Calu3 (cell line): ENCODE measurements at regions not wholly inside any gene's neighbourhood (a gene's known extent, or its start where the extent isn't known, plus 50 kb on each side); places are given as distances from the start of the nearest gene placed in this dataset.

ENCODE experiments used
- BruUV-seq: library from RNA; stranded (reverse); fragments of 400-500 nt; replicated peaks from 2 replicates; lab custom pipeline; 2021; lab: Mats Ljungman, UMichigan
- CTCF ChIA-PET: fragments of 300-600 bp; sonication (Branson Sonifier 250); formaldehyde crosslinking; loops from one replicate; lab custom pipeline; 2022; ENCODE audit warnings: antibody characterized with exemption; lab: Charles Lee
- DNase-seq: peaks from one replicate; pipeline ENCODE4 v3.0.0; 2022
- H3K27ac Mint-ChIP-seq: one replicate; pipeline ENCODE4 v1.8.0; 2022; ENCODE audit warnings: mixed read lengths; ENCODE audit not compliant: unreplicated experiment
- H3K27me3 Mint-ChIP-seq: one replicate; pipeline ENCODE4 v1.8.0; 2022; ENCODE audit warnings: mixed read lengths; ENCODE audit not compliant: unreplicated experiment
- H3K36me3 Mint-ChIP-seq: one replicate; pipeline ENCODE4 v1.8.0; 2022; ENCODE audit warnings: mild to moderate bottlenecking, moderate library complexity, mixed read lengths; ENCODE audit not compliant: insufficient read depth, unreplicated experiment
- H3K4me1 Mint-ChIP-seq: one replicate; pipeline ENCODE4 v1.8.0; 2022; ENCODE audit warnings: mild to moderate bottlenecking, low read depth, mixed read lengths; ENCODE audit not compliant: unreplicated experiment
- H3K4me3 Mint-ChIP-seq: one replicate; pipeline ENCODE4 v1.8.0; 2022; ENCODE audit warnings: mild to moderate bottlenecking, low read depth, moderate library complexity, mixed read lengths; ENCODE audit not compliant: unreplicated experiment
- H3K9me3 Mint-ChIP-seq: one replicate; pipeline ENCODE4 v1.8.0; 2022; ENCODE audit warnings: low read depth, mixed read lengths; ENCODE audit not compliant: unreplicated experiment
- intact Hi-C: fragments of 100-400 bp; cut with micrococcal nuclease; formaldehyde crosslinking; loops from one replicate; pipeline ENCODE4 v1.10.0; 2022; ENCODE audit not compliant: unreplicated experiment
- TF ChIP-seq, protein P1 (sequence below): fragments of 200-600 bp; IDR thresholded peaks from one replicate; pipeline ENCODE4 v1.8.0; 2022; ENCODE audit warnings: antibody characterized with exemption; ENCODE audit not compliant: unreplicated experiment

DNA sequence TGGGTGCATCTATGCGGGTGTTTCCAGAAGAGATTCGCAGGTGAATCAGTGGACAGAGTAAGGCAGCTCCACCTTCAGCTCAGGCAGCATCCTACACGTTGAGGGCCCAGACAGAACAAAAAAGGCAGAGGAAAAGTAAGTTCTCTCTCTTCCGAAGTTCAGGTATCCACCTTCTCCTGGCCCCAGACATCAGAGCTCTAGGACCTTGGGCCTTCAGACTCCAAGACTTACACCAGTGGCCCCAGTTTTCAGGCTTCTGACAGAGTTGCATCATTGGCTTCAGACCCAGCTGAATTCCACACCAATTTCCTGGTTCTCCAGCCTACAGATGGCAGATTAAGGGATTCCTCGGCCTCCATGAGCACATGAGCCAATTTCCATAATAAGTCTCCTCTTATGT, 102.2 kb upstream of the GPR26 start:
- intact Hi-C loops: no loop called here
- Mint-ChIP-seq H3K27ac (no peak overlapping the region), H3K4me3 (no peak overlapping the region), H3K27me3 (peaks cover 33% of the 10 kb centered on the region), H3K9me3 (no peaks in the 10 kb centered on the region), H3K36me3 (no peaks in the 10 kb centered on the region), H3K4me1 (no peaks in the 10 kb centered on the region)
- CTCF ChIA-PET: interaction anchor here (0.7 kb wide), 1 partner anchor 521 kb away, joined by 3 read pairs; no protein-coding TSS in a partner anchor
- no TSS peak for BruUV-seq
- TF ChIP-seq, protein P1, sequence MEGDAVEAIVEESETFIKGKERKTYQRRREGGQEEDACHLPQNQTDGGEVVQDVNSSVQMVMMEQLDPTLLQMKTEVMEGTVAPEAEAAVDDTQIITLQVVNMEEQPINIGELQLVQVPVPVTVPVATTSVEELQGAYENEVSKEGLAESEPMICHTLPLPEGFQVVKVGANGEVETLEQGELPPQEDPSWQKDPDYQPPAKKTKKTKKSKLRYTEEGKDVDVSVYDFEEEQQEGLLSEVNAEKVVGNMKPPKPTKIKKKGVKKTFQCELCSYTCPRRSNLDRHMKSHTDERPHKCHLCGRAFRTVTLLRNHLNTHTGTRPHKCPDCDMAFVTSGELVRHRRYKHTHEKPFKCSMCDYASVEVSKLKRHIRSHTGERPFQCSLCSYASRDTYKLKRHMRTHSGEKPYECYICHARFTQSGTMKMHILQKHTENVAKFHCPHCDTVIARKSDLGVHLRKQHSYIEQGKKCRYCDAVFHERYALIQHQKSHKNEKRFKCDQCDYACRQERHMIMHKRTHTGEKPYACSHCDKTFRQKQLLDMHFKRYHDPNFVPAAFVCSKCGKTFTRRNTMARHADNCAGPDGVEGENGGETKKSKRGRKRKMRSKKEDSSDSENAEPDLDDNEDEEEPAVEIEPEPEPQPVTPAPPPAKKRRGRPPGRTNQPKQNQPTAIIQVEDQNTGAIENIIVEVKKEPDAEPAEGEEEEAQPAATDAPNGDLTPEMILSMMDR: no peak
- DNase-seq: no peak

DNA sequence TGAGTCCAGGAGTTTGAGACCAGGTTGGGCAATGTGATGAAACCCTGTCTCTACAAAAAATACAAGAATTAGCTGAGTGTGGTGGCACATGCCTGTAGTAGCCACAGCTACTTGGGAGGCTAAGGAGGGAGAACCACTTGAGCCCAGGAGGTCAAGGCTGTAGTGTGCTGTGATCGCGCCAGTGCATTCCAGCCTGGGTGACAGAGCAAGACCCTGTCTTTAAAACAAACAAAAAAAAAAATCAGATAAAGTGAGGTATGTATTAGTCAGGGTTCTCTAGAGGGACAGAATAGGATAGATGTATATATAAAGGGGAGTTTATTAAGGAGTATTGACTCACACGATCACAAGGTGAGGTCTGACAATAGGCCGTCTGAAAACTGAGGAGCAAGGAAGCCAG, 101.5 kb upstream of the GPR26 start:
- no TSS peak for BruUV-seq
- H3K36me3 Mint-ChIP-seq: no peaks in the 10 kb centered on the region
- TF ChIP-seq, protein P1: no peak
- CTCF ChIA-PET: no interaction called here
- H3K27ac Mint-ChIP-seq: no peak overlapping the region
- H3K4me1 Mint-ChIP-seq: no peaks in the 10 kb centered on the region
- H3K27me3 Mint-ChIP-seq: peaks cover 33% of the 10 kb centered on the region
- H3K4me3 Mint-ChIP-seq: no peak overlapping the region
- DNase-seq: no peak
- intact Hi-C loops: no loop called here
- H3K9me3 Mint-ChIP-seq: no peaks in the 10 kb centered on the region

DNA sequence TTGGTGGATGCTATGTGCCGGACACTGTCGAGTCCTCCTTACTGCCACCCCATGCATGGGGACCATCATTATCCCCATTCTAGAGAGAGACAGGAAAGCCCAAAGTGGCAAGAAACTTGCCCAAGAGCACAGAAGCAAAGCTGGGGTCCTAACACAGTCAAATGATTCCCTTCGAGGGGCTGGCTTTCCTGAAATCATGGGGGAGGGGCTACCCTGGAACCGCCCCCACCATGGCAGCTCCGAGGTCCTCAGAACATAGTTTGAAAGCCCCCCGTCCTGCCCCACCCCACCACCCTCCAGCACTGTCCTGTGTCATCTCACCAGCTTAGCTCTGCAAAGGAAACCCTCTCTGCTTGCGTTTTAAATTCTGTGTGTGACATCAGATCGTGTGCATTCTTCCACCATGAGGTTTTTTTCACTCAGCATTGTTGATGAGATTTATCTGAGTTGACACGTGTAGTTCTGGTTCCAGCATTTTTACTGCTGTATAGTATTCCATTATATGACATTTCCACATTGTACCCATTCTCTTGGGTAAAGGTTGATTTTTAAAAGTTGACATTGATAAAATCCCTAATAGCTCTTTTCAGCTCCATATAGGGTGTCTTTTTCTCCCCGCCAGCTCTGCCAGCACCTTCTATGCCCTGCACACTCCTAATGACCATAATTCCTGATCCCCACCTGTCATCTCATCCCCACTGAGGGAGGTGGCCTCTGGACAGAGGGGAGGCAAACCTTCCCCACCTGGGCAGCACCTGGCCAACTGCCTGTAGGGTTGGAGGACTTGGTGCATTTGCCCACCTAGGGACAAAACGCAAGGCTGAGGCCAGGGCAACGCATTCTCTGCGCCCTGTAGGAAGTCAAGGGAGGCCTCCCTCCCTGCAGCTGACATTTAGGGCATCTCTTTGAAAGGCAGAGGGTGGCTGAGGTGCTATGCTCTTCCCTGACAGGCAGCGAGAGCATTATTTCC, 100.2 kb upstream of the GPR26 start:
- Mint-ChIP-seq H3K36me3 (no peaks in the 10 kb centered on the region), H3K27ac (no peak overlapping the region), H3K9me3 (no peaks in the 10 kb centered on the region), H3K4me1 (no peaks in the 10 kb centered on the region), H3K4me3 (no peak overlapping the region), H3K27me3 (peaks cover 27% of the 10 kb centered on the region)
- intact Hi-C loops: no loop called here
- CTCF ChIA-PET: no interaction called here
- TF ChIP-seq, protein P1: no peak
- no TSS peak for BruUV-seq
- DNase-seq: no peak

DNA sequence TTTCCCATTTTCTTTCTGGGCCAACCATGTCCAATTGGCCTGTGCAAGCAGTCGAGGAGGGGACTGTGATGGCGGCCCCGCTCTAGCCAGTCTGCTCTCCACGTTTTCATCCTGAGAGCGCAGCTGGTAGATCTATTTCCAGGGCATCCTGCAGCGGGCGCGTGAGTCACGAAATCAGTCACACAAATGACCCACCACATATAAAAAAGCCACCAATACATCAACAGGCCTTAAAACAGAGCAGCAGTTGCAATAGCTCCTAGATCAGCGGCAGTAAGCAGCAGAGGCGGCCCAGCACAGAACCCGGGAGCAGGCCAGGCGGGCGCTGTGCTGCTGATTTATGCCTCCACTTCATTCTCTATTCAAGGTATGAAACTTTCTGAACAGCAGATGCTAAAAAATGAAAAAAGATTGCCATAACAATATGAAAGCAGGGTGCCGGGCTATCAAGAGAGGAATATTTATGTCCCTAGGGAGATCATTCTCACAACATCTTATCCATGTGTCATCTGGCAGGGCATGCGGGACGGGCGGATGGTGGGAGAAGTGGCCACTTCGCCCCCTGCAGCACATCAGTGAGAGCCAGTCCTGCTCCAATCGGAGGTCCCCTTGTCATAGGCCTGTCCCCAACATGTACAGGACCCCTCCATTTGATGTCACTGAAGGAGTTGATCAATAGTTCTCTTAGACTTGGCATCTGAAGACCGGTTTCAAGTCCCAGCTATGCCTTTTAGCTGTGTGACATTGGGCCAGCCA, 98.0 kb upstream of the GPR26 start:
- CTCF ChIA-PET: no interaction called here
- no TSS peak for BruUV-seq
- Mint-ChIP-seq H3K36me3 (no peaks in the 10 kb centered on the region), H3K27ac (no peak overlapping the region), H3K9me3 (no peaks in the 10 kb centered on the region), H3K4me3 (no peak overlapping the region), H3K27me3 (peaks cover 36% of the 10 kb centered on the region), H3K4me1 (no peaks in the 10 kb centered on the region)
- no peak for DNase-seq
- TF ChIP-seq, protein P1: no peak
- intact Hi-C loops: no loop called here
